ENCODE measurements at regions not wholly inside any gene's neighbourhood (a gene's known extent, or its start where the extent isn't known, plus 50 kb on each side); places are given as distances from the start of the nearest gene placed in this dataset.

- Histone ChIP-seq H3K27ac (no peak overlapping the region), H3K4me1 (peaks cover 39% of the 10 kb centered on the region), H3K9me3 (no peaks in the 10 kb centered on the region), H3K27me3 (no peaks in the 10 kb centered on the region), H3K36me3 (no peaks in the 10 kb centered on the region), H3K4me3 (no peak overlapping the region)
- DNase-seq (ENCODE audit: low spot score in 2 of 2): peak in 1 of 2 donors; percentile 15
- TF ChIP-seq POLR2A (IDR thresholded peaks at IDR 0.05) (no peak), POLR2AphosphoS5 (IDR thresholded peaks at IDR 0.05) (no peak), EP300 (IDR thresholded peaks at IDR 0.05) (no peak), CTCF (IDR thresholded peaks at IDR 0.05) (no peak)
- 85% methylated on average over 8 of the region's 8 CpGs for WGBS
Measured at GRCh38 chr6:108734271-108734922, 113.8 kb upstream of the ARMC2 start.

- H3K9me3 ChIP-seq: no peaks in the 10 kb centered on the region
- H3K27me3 ChIP-seq: no peaks in the 10 kb centered on the region
- WGBS: 91% methylated on average over 2 of the region's 2 CpGs
- H3K36me3 ChIP-seq: no peaks in the 10 kb centered on the region
- peak in 1 of 2 donors; percentile 3 for DNase-seq (ENCODE audit: low spot score in 2 of 2)
- TF ChIP-seq POLR2A (IDR thresholded peaks at IDR 0.05): no peak
- TF ChIP-seq POLR2AphosphoS5 (IDR thresholded peaks at IDR 0.05): no peak
- no peak for TF ChIP-seq CTCF (IDR thresholded peaks at IDR 0.05)
- TF ChIP-seq EP300 (IDR thresholded peaks at IDR 0.05): no peak
- H3K27ac ChIP-seq: no peak overlapping the region
- no peak overlapping the region for H3K4me3 ChIP-seq
- H3K4me1 ChIP-seq: peaks cover 47% of the 10 kb centered on the region
Measured at GRCh38 chr6:108735310-108736001, 112.8 kb upstream of the ARMC2 start.

- TF ChIP-seq POLR2AphosphoS5 (IDR thresholded peaks at IDR 0.05) (no peak), CTCF (IDR thresholded peaks at IDR 0.05) (no peak), EP300 (IDR thresholded peaks at IDR 0.05) (no peak), POLR2A (IDR thresholded peaks at IDR 0.05) (no peak)
Measured at GRCh38 chr6:108736002-108736361, 112.2 kb upstream of the ARMC2 start.

GRCh38 chr6:108736832-108737231, 111.4 kb upstream of the ARMC2 start:
- no peak overlapping the region for H3K4me3 ChIP-seq
- peak; percentile 54 to 72 for DNase-seq (ENCODE audit: low spot score in 2 of 2)
- H3K9me3 ChIP-seq: no peaks in the 10 kb centered on the region
- no peaks in the 10 kb centered on the region for H3K36me3 ChIP-seq
- no peak for TF ChIP-seq CTCF (IDR thresholded peaks at IDR 0.05)
- no peak for TF ChIP-seq POLR2AphosphoS5 (IDR thresholded peaks at IDR 0.05)
- no peak for TF ChIP-seq POLR2A (IDR thresholded peaks at IDR 0.05)
- no peak for TF ChIP-seq EP300 (IDR thresholded peaks at IDR 0.05)
- 32% methylated on average over 4 of the region's 4 CpGs for WGBS
- peaks cover 42% of the 10 kb centered on the region for H3K4me1 ChIP-seq
- H3K27ac ChIP-seq: peak overlapping the region; percentile 16
- H3K27me3 ChIP-seq: no peaks in the 10 kb centered on the region

More at GRCh38 chr6:108736002-108736361, 112.2 kb upstream of the ARMC2 start:
- no peaks in the 10 kb centered on the region for H3K9me3 ChIP-seq
- H3K4me1 ChIP-seq: peaks cover 42% of the 10 kb centered on the region
- no peak overlapping the region for H3K27ac ChIP-seq
- peak in 1 of 2 donors; percentile 67 for DNase-seq (ENCODE audit: low spot score in 2 of 2)
- H3K27me3 ChIP-seq: no peaks in the 10 kb centered on the region
- H3K4me3 ChIP-seq: no peak overlapping the region
- 52% methylated on average over 7 of the region's 7 CpGs for WGBS
- H3K36me3 ChIP-seq: no peaks in the 10 kb centered on the region
